Esophagus squamous epithelium (tissue), 5 donors: ENCODE measurements at regions not wholly inside any gene's neighbourhood (a gene's known extent, or its start where the extent isn't known, plus 50 kb on each side); places are given as distances from the start of the nearest gene placed in this dataset.

ENCODE experiments used
- DNase-seq: peaks from one replicate; lab custom pipeline; 2025; lab: John Stamatoyannopoulos, UW
- H3K27ac ChIP-seq, 4 donors: fragments of 200-600 bp; sonication (generic); one replicate each; pipeline ENCODE4 v1.5.1; 2016 to 2019; ENCODE audit warnings: mild to moderate bottlenecking in 1 of 4
- H3K27me3 ChIP-seq, 4 donors: fragments of 200-600 bp; sonication (generic); 1 replicate in 3 of 4; 2 replicates in 1 of 4; pipeline versions ENCODE4 v1.5.1 to v1.6.0; 2017 to 2021; ENCODE audit warnings: antibody characterized with exemption in 1 of 4
- H3K36me3 ChIP-seq, 3 donors: fragments of 200-600 bp; sonication (generic); one replicate each; pipeline ENCODE4 v1.5.1; 2016 to 2019
- H3K4me1 ChIP-seq, 3 donors: fragments of 200-600 bp; sonication (generic); one replicate each; pipeline ENCODE4 v1.5.1; 2017 to 2019
- H3K4me3 ChIP-seq, 4 donors: fragments of 200-600 bp; sonication (generic); 1 replicate in 3 of 4; 2 replicates in 1 of 4; pipeline ENCODE4 v1.5.1; 2016 to 2019; ENCODE audit warnings: mild to moderate bottlenecking in 2 of 4, moderate library complexity in 1 of 4
- H3K9me3 ChIP-seq, 3 donors: fragments of 200-600 bp; sonication (generic); one replicate each; pipeline ENCODE4 v1.5.1; 2016 to 2019
- POLR2A ChIP-seq, 4 donors: fragments of 450-650 bp; IDR thresholded peaks; one replicate each; pipeline ENCODE4 v1.6.1; 2017; ENCODE audit warnings: antibody characterized with exemption in 4 of 4, mild to moderate bottlenecking in 4 of 4, moderate library complexity in 3 of 4
- WGBS, 2 donors: methylation state at CpG; one replicate each; pipeline ENCODE4 v1.1.5; 2018; 5-methylcytosine and 5-hydroxymethylcytosine counted together
- intact Hi-C: fragments of 100-400 bp; cut with DNase I; formaldehyde crosslinking; loops from one replicate; pipeline ENCODE4 v1.15.0; 2022
- TF ChIP-seq, protein P1 (sequence below), 6 experiments: fragments of 450-650 bp in 4 of 6; fragments of 200-600 bp in 2 of 6; sonication (generic) in 2 of 6; IDR thresholded peaks; one replicate each; pipeline ENCODE4 v1.5.1; 2016 to 2019; ENCODE audit warnings: antibody characterized with exemption in 6 of 6, mild to moderate bottlenecking in 4 of 6, moderate library complexity in 4 of 6
- donor health status: DM: yes; HTN: yes; CAD: no.

DNA sequence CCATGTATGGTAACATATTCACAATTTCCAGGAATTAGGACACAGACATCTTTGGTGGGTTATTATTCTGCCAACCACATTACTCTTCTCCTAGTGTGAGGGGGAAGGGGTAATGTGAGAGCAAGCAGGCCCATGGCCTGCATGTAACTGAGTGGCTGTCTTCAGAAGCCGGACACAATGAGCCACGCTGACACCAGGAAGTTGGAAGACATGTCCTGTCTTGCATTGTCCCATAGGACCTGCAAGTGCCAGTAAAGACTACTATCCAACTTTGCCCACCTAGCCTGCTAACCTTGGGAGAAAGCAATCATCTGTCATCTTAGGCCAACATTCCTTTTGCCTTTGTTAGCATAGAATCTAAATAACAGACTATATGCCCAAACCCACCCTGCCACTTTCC is 86.2 kb upstream of the SH3BP4 start:
- peaks cover 9 to 26% (median 15%) of the 10 kb centered on the region in 3 donors for H3K4me1 ChIP-seq
- TF ChIP-seq POLR2A (IDR thresholded peaks at IDR 0.05), result no peak
- TF ChIP-seq, protein P1, sequence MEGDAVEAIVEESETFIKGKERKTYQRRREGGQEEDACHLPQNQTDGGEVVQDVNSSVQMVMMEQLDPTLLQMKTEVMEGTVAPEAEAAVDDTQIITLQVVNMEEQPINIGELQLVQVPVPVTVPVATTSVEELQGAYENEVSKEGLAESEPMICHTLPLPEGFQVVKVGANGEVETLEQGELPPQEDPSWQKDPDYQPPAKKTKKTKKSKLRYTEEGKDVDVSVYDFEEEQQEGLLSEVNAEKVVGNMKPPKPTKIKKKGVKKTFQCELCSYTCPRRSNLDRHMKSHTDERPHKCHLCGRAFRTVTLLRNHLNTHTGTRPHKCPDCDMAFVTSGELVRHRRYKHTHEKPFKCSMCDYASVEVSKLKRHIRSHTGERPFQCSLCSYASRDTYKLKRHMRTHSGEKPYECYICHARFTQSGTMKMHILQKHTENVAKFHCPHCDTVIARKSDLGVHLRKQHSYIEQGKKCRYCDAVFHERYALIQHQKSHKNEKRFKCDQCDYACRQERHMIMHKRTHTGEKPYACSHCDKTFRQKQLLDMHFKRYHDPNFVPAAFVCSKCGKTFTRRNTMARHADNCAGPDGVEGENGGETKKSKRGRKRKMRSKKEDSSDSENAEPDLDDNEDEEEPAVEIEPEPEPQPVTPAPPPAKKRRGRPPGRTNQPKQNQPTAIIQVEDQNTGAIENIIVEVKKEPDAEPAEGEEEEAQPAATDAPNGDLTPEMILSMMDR (IDR thresholded peaks at IDR 0.05), result no peak
- intact Hi-C loops, result no loop called here
- WGBS, 2 donors, result 55 to 80% methylated on average over 1 to 2 of the region's 2 CpGs
- no peak overlapping the region for H3K4me3 ChIP-seq
- DNase-seq, result no peak
- no peaks in the 10 kb centered on the region for H3K9me3 ChIP-seq
- no peaks in the 10 kb centered on the region for H3K36me3 ChIP-seq
- no peak overlapping the region for H3K27ac ChIP-seq
- no peaks in the 10 kb centered on the region for H3K27me3 ChIP-seq

- Histone ChIP-seq H3K9me3 (no peaks in the 10 kb centered on the region), H3K4me1 (peaks cover 9 to 26% (median 15%) of the 10 kb centered on the region in 3 donors), H3K36me3 (no peaks in the 10 kb centered on the region), H3K27ac (no peak overlapping the region), H3K4me3 (no peak overlapping the region), H3K27me3 (no peaks in the 10 kb centered on the region)
- intact Hi-C loops, result no loop called here
- DNase-seq, result no peak
- 77 to 96% methylated on average over 4 to 5 of the region's 5 CpGs for WGBS, 2 donors
- TF ChIP-seq, protein P1 (IDR thresholded peaks at IDR 0.05), result no peak
- no peak for TF ChIP-seq POLR2A (IDR thresholded peaks at IDR 0.05)
These were observed 86.8 kb upstream of the SH3BP4 start for GRCh38 chr2:234865040-234865439.

DNA sequence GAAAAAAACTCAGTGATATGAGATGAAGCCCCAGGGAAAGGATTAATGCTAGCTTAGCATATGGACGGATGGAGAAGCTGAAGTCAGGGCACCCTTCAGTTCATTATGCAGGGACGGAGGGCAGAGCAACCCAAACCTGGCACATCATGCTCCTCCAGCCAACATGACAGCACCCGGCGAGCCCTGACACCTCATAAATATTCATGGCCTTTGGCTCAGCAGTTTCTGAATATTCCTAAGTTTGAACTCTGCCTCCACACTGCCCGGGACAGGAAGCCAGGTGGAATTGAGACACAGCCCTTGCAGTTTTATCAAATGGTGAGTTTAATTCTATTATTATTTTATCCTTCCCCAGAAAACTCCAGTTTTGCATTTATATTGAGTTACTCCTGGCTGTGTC is 87.3 kb upstream of the SH3BP4 start:
- H3K4me1 ChIP-seq, result peaks cover 9 to 26% (median 15%) of the 10 kb centered on the region in 3 donors
- 72 to 75% methylated on average over 5 of the region's 5 CpGs for WGBS, 2 donors
- H3K36me3 ChIP-seq, result no peaks in the 10 kb centered on the region
- intact Hi-C loops, result no loop called here
- no peaks in the 10 kb centered on the region for H3K27me3 ChIP-seq
- H3K27ac ChIP-seq, result no peak overlapping the region
- DNase-seq, result no peak
- H3K4me3 ChIP-seq, result no peak overlapping the region
- TF ChIP-seq POLR2A (IDR thresholded peaks at IDR 0.05), result no peak
- TF ChIP-seq, protein P1 (IDR thresholded peaks at IDR 0.05), result no peak
- H3K9me3 ChIP-seq, result no peaks in the 10 kb centered on the region

DNA sequence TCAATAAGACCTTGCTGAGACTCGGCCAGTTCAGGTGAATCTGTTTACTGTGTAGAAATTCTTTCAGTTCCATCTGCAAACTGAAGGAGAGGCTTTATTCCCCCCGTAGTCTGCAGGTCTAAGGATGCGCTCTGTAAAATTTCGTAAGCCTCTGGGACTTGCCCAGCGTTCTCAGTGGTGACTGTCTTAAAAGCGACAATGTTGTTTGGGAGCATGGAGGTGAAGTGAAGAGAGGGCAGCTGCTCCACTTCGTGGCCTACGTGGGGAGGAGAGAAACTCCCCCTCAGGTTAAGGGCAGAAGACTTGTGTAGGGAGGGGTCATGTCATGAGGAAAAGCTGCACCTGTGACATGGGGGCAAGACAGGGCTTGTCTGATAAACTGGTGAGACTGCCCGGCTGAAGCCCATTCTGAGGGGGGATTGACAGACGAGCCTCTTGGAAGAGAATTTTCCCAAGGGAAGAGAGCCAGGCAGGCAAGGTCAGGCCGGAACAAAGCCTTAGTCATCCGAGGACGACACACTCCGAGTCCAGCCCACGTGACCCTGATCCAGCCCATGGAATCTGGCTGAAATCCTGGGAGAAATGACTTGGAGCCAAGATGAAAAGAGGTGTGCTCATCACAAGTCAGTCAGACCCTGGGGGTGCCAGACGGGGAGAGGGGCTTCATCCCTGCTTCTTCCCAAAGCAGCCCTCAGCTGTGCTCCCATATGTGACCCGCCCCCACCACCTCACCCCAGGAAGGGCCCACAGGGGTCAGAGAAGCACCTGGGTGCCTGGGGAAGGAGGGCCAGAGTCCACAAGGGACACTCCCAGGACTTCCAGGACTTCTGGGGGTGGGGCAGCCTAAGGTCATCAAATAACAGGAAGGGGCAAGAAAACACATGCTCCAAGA is 88.5 kb upstream of the SH3BP4 start:
- Histone ChIP-seq H3K9me3 (no peaks in the 10 kb centered on the region), H3K4me1 (peaks cover 9 to 26% (median 15%) of the 10 kb centered on the region in 3 donors), H3K27ac (peak overlapping the region in 2 of 4 donors; percentile 19 to 35), H3K27me3 (no peaks in the 10 kb centered on the region), H3K4me3 (no peak overlapping the region), H3K36me3 (no peaks in the 10 kb centered on the region)
- no peak for DNase-seq
- TF ChIP-seq, protein P1 (IDR thresholded peaks at IDR 0.05), result no peak
- no peak for TF ChIP-seq POLR2A (IDR thresholded peaks at IDR 0.05)
- intact Hi-C loops, result no loop called here
- WGBS, 2 donors, result 40 to 61% methylated on average over 6 to 15 of the region's 17 CpGs
